ENCODE measurements at regions not wholly inside any gene's neighbourhood (a gene's known extent, or its start where the extent isn't known, plus 50 kb on each side); places are given as distances from the start of the nearest gene placed in this dataset.

GRCh38 chr7:17722798-17723197 lies 217.5 kb downstream of the SNX13 start:
- TF ChIP-seq CTCF (IDR thresholded peaks at IDR 0.05; ENCODE audit: poor library complexity) (no peak), EZH2phosphoT487 (IDR thresholded peaks at IDR 0.05; ENCODE audit: low read depth, severe bottlenecking, unreplicated experiment) (no peak), EZH2 (IDR thresholded peaks at IDR 0.05; ENCODE audit: borderline replicate concordance) (no peak)
